ENCODE measurements at regions not wholly inside any gene's neighbourhood (a gene's known extent, or its start where the extent isn't known, plus 50 kb on each side); places are given as distances from the start of the nearest gene placed in this dataset.

DNA sequence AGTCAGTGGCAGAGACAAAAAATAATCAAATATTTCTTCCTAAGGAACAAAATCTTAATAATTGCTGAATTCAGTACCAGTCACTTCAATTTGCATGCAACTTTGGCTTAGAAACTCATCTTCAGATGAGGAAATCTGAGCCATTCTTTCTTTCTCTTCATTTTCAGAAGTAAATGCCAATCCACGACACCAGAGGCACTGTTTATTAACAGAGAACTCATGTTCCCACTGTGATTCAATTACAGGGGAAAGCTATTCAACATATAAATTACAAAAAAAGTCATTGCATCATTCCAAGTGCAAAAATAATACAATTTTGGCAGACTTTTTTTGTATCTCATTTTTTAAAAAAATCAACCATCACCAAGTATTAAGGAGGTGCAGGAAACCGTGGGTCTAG is 816.1 kb upstream of the TMEM132C start:
- no peak overlapping the region for H3K27ac Mint-ChIP-seq
- no peaks in the 10 kb centered on the region for H3K36me3 Mint-ChIP-seq (ENCODE audit: low read depth)
- no peak overlapping the region for H3K4me3 Mint-ChIP-seq
- H3K9me3 Mint-ChIP-seq = no peaks in the 10 kb centered on the region
- TF ChIP-seq, protein P1, sequence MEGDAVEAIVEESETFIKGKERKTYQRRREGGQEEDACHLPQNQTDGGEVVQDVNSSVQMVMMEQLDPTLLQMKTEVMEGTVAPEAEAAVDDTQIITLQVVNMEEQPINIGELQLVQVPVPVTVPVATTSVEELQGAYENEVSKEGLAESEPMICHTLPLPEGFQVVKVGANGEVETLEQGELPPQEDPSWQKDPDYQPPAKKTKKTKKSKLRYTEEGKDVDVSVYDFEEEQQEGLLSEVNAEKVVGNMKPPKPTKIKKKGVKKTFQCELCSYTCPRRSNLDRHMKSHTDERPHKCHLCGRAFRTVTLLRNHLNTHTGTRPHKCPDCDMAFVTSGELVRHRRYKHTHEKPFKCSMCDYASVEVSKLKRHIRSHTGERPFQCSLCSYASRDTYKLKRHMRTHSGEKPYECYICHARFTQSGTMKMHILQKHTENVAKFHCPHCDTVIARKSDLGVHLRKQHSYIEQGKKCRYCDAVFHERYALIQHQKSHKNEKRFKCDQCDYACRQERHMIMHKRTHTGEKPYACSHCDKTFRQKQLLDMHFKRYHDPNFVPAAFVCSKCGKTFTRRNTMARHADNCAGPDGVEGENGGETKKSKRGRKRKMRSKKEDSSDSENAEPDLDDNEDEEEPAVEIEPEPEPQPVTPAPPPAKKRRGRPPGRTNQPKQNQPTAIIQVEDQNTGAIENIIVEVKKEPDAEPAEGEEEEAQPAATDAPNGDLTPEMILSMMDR (IDR thresholded peaks at IDR 0.05) = no peak
- no peak for DNase-seq
- peaks cover 5% of the 10 kb centered on the region for H3K4me1 Mint-ChIP-seq (ENCODE audit: low read depth)
- peaks cover 17% of the 10 kb centered on the region for H3K27me3 Mint-ChIP-seq (ENCODE audit: insufficient read depth)

DNA sequence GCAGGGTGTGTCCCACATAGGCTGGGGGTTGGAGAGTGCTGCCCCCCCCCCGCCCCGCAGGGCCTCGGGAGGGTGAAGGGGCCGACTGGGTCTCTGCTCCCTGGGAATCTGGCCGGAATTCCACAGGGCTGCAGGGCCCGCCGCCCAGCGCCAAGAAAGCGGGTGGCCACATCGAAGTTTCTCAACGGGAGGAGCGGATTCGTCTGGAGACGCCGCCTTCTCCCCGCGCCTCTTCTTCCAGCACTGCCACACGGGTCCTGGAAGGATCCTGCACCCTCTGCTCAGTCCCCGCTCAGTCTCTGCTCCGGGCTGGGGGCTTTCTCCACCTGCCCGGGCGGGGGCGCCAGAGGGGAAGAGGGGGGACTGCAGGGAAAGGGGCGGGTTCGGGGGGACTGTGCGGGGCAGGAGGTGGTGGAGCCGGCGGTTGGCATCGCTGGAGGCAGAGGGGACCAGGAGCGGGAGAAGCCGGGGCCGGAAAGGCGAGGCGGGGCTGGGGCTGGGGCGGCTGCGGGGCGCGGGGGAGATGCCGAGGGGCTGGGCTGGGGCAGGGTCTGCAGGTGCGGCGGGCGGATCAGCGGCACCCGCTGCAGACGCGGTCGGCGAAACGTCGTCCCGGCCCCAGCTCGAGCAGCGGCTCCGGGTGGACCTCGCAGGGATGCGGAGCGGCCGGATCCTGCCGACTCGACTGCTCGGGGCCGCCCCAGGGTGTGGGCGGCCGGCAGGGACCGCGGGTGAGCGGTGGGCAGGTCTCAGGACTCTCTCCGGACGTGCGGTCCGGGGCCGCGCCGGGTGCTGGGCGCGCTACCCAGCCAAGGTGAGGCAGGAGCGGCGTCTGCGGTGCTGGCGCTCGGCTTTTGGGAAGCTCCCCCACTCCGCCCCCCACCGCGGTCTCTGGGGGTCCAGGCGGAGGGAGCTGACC is 811.4 kb upstream of the TMEM132C start:
- Mint-ChIP-seq H3K9me3 (no peaks in the 10 kb centered on the region), H3K4me3 (no peak overlapping the region), H3K4me1 (ENCODE audit: low read depth) (peaks cover 11% of the 10 kb centered on the region; the same call in 1 of the 2 replicates), H3K27me3 (ENCODE audit: insufficient read depth) (peaks cover 21% of the 10 kb centered on the region), H3K36me3 (ENCODE audit: low read depth) (no peaks in the 10 kb centered on the region), H3K27ac (no peak overlapping the region)
- DNase-seq = no peak
- TF ChIP-seq, protein P1 (IDR thresholded peaks at IDR 0.05) = no peak

DNA sequence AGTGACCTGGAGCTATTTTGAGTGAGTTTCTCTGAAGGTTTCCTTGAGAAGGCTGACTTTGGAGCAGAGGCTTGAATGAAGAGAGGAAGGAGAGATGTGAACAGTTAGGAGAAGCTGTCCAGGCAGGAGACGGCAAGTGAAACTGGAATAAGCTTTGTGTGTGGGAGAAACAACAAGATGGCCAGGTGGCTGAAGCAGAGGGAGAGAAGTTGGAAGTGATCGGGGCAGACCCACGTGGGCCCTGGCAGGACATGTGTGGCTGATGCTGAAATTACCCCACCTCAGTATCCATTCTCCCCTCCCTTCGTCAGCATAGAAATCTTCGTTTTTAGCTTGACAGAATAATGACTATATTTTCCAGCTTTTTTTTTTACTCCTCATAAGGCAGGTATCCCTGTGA is 809.2 kb upstream of the TMEM132C start:
- TF ChIP-seq, protein P1 (IDR thresholded peaks at IDR 0.05) = no peak
- Mint-ChIP-seq H3K9me3 (no peaks in the 10 kb centered on the region), H3K27me3 (ENCODE audit: insufficient read depth) (peaks cover 17% of the 10 kb centered on the region), H3K4me3 (no peak overlapping the region), H3K27ac (no peak overlapping the region), H3K36me3 (ENCODE audit: low read depth) (no peaks in the 10 kb centered on the region), H3K4me1 (ENCODE audit: low read depth) (peaks cover 11% of the 10 kb centered on the region; the same call in 1 of the 2 replicates)
- no peak for DNase-seq

DNA sequence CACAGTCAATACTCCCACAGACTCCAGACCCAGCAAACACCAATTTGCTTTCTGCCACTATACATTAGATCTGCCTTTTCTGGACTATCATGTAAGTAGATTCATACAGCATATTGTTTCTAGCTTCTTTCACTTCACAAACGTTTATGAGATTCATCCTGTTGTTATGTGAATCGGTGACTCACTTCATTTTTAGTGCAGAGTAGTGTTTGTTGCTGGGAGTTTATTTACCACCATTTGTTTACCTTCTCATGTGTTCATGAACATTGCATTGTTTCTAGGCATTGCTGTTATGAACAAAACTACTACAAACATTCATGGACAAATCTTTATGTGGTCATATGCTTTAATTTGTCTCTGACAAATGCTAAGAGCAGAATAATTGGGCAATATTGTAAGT is 807.8 kb upstream of the TMEM132C start:
- H3K4me1 Mint-ChIP-seq (ENCODE audit: low read depth) = peaks cover 11% of the 10 kb centered on the region; the same call in 1 of the 2 replicates
- no peaks in the 10 kb centered on the region for H3K36me3 Mint-ChIP-seq (ENCODE audit: low read depth)
- peak; percentile 2 for DNase-seq
- H3K27ac Mint-ChIP-seq = no peak overlapping the region
- TF ChIP-seq, protein P1 (IDR thresholded peaks at IDR 0.05) = no peak
- H3K4me3 Mint-ChIP-seq = no peak overlapping the region
- peaks cover 22% of the 10 kb centered on the region for H3K27me3 Mint-ChIP-seq (ENCODE audit: insufficient read depth)
- H3K9me3 Mint-ChIP-seq = no peaks in the 10 kb centered on the region

DNA sequence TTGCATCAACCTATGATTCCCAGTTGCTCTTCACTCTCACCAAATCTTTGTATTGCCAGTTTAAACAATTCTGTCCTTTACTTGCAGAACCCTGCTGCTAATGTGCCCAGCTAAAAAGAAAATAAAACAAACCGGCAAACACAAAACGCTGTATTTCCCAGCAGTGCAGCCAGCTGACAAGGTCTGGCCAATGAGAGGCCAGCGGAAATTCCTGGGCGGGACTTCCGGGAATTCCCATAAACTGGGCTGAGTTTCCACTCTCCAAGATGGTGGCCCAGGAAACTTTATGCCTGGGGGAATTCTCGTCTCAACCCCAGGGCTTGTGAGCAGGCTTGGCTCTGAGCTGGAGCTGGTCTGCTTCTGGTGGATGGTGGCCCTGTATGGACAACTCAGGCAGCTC is 807.3 kb upstream of the TMEM132C start:
- H3K36me3 Mint-ChIP-seq (ENCODE audit: low read depth) = no peaks in the 10 kb centered on the region
- DNase-seq = no peak
- peak overlapping the region; percentile 34; the same call in 1 of the 2 replicates for H3K4me3 Mint-ChIP-seq
- H3K9me3 Mint-ChIP-seq = no peaks in the 10 kb centered on the region
- peaks cover 21% of the 10 kb centered on the region for H3K27me3 Mint-ChIP-seq (ENCODE audit: insufficient read depth)
- no peak overlapping the region for H3K27ac Mint-ChIP-seq
- H3K4me1 Mint-ChIP-seq (ENCODE audit: low read depth) = peaks cover 11% of the 10 kb centered on the region; the same call in 1 of the 2 replicates
- TF ChIP-seq, protein P1 (IDR thresholded peaks at IDR 0.05) = no peak
